A549 (cell line): ENCODE measurements at regions not wholly inside any gene's neighbourhood (a gene's known extent, or its start where the extent isn't known, plus 50 kb on each side); places are given as distances from the start of the nearest gene placed in this dataset.
A peak's percentile ranks its signal among the peaks of the same experiment; 100 is the strongest.

Experiments
- ATAC-seq, 2 experiments: fragments of 200-7000 bp in 1 of 2; fragments of >200 bp in 1 of 2; cut with Nextera tagmentation in 1 of 2; cut with Tn5 transposase in 1 of 2; 3 replicates each; pipeline versions ENCODE4 v1.8.0 to v1.9.1; 2018 to 2020; ENCODE audit warnings: mild to moderate bottlenecking in 1 of 2, moderate library complexity in 1 of 2
- CTCF ChIA-PET: fragments of 300-600 bp; sonication (Branson Sonifier 250); formaldehyde crosslinking; extraction: SDS; loops from one replicate; lab custom pipeline; 2021; ENCODE audit warnings: antibody characterized with exemption, inconsistent platforms; lab: Yijun Ruan, JAX
- POLR2A ChIA-PET: fragments of 350-600 bp; formaldehyde crosslinking; extraction: SDS; loops from one replicate; lab custom pipeline; 2021; ENCODE audit warnings: antibody characterized with exemption, inconsistent platforms; lab: Yijun Ruan, JAX
- DNase-seq, 2 experiments: peaks; one replicate each; pipeline versions ENCODE4 v3.0.0 to v3.0.0-alpha.2; 2011 to 2016; ENCODE audit warnings: low read depth in 1 of 2, low spot score in 1 of 2
- FAIRE-seq: peaks from 2 replicates; lab custom pipeline; 2011; peaks lifted over from hg19 to GRCh38; lab: Jason Lieb, UNC
- H3K27ac ChIP-seq, 2 experiments: fragments of >200 bp; sonication (Bioruptor Twin); formaldehyde crosslinking; 3 replicates each; pipeline ENCODE4 v1.5.1; 2016 to 2017
- H3K4me1 ChIP-seq: fragments of >200 bp; sonication (Bioruptor Twin); formaldehyde crosslinking; 3 replicates; pipeline ENCODE4 v1.6.1; 2016
- H3K4me2 ChIP-seq: fragments of >200 bp; sonication (Bioruptor Twin); formaldehyde crosslinking; 3 replicates; pipeline ENCODE4 v1.6.1; 2016
- H3K4me3 ChIP-seq: fragments of >200 bp; sonication (Bioruptor Twin); formaldehyde crosslinking; 3 replicates; pipeline ENCODE4 v1.5.1; 2016
- H3K9me3 ChIP-seq: fragments of >200 bp; sonication (Bioruptor Twin); formaldehyde crosslinking; 3 replicates; pipeline ENCODE4 v1.6.1; 2016
- BHLHE40 ChIP-seq: IDR thresholded peaks from 2 replicates; pipeline ENCODE4 v1.6.1; 2012; ENCODE audit warnings: low read depth, low read length, inconsistent platforms
- CBX2 ChIP-seq: fragments of 200-600 bp; sonication (generic); IDR thresholded peaks from 2 replicates; pipeline ENCODE4 v1.6.1; 2016; ENCODE audit warnings: low read depth, mild to moderate bottlenecking, borderline replicate concordance
- CEBPB ChIP-seq, 2 experiments: fragments of >200 bp in 1 of 2; sonication (Bioruptor Twin) in 1 of 2; formaldehyde crosslinking in 1 of 2; IDR thresholded peaks; 2 replicates each; pipeline ENCODE4 v1.6.1; 2012 to 2016
- EHMT2 ChIP-seq: fragments of 200-600 bp; sonication (generic); IDR thresholded peaks from 2 replicates; pipeline ENCODE4 v1.6.1; 2016; ENCODE audit warnings: antibody characterized with exemption, low read depth, mild to moderate bottlenecking, moderate library complexity
- ESRRA ChIP-seq: fragments of 150-350 bp; IDR thresholded peaks from 2 replicates; pipeline ENCODE4 v1.6.1; 2014; ENCODE audit warnings: mild to moderate bottlenecking, low read length, borderline replicate concordance
- FOSB ChIP-seq: fragments of 250-450 bp; sonication (Bioruptor Pico); IDR thresholded peaks from 2 replicates; pipeline ENCODE4 v1.5.0; 2020; ENCODE audit warnings: mild to moderate bottlenecking, moderate library complexity
- HDAC2 ChIP-seq: fragments of 200-600 bp; sonication (generic); IDR thresholded peaks from 2 replicates; pipeline ENCODE4 v1.6.1; 2016
- HOXB5 ChIP-seq: fragments of 250-450 bp; sonication (Bioruptor Pico); IDR thresholded peaks from 2 replicates; pipeline ENCODE4 v1.5.0; 2020; ENCODE audit warnings: mild to moderate bottlenecking, moderate library complexity
- JUN ChIP-seq, 2 experiments: fragments of >200 bp; sonication (Bioruptor Twin); formaldehyde crosslinking; IDR thresholded peaks; 2 replicates in 1 of 2; 3 replicates in 1 of 2; pipeline ENCODE4 v1.6.1; 2016 to 2017
- MAFK ChIP-seq: fragments of 450-650 bp; IDR thresholded peaks from 2 replicates; pipeline ENCODE4 v1.6.1; 2014; ENCODE audit not compliant: partially characterized antibody
- MAZ ChIP-seq: fragments of 150-350 bp; IDR thresholded peaks from 2 replicates; pipeline ENCODE4 v1.6.1; 2014; ENCODE audit warnings: antibody characterized with exemption, low read depth, low read length, borderline replicate concordance
- MYC ChIP-seq: IDR thresholded peaks from 2 replicates; pipeline ENCODE4 v1.6.1; 2012; ENCODE audit warnings: mild to moderate bottlenecking, inconsistent platforms, low read length, improper control_type of control experiment, borderline replicate concordance
- NFE2L2 ChIP-seq: fragments of 150-350 bp; conservative IDR thresholded peaks from 2 replicates; pipeline ENCODE4 v1.6.1; 2014; ENCODE audit warnings: low read length
- POLR2AphosphoS2 ChIP-seq: conservative IDR thresholded peaks from 2 replicates; pipeline ENCODE4 v1.6.1; 2012; ENCODE audit warnings: low read length, improper control_type of control experiment, inconsistent platforms
- RAD21 ChIP-seq, 2 experiments: fragments of >200 bp in 1 of 2; sonication (Bioruptor Twin) in 1 of 2; formaldehyde crosslinking in 1 of 2; IDR thresholded peaks in 1 of 2; conservative IDR thresholded peaks in 1 of 2; 2 replicates in 1 of 2; 3 replicates in 1 of 2; pipeline ENCODE4 v1.6.1; 2012 to 2018; ENCODE audit warnings: inconsistent platforms in 1 of 2
- RFX5 ChIP-seq: fragments of 450-650 bp; IDR thresholded peaks from 2 replicates; pipeline ENCODE4 v1.7.1; 2014; ENCODE audit warnings: antibody characterized with exemption, mild to moderate bottlenecking, moderate library complexity
- RNF2 ChIP-seq: fragments of 200-600 bp; sonication (generic); IDR thresholded peaks from 2 replicates; pipeline ENCODE4 v1.6.1; 2016; ENCODE audit warnings: low read depth, mild to moderate bottlenecking, antibody characterized with exemption, moderate library complexity, borderline replicate concordance
- SREBF2 ChIP-seq: fragments of 450-650 bp; IDR thresholded peaks from 2 replicates; pipeline ENCODE4 v1.6.1; 2014; ENCODE audit warnings: mild to moderate bottlenecking, moderate library complexity
- TP53 ChIP-seq: fragments of 250-450 bp; sonication (Bioruptor Pico); IDR thresholded peaks from 2 replicates; pipeline ENCODE4 v1.5.0; 2021; ENCODE audit warnings: mild to moderate bottlenecking, moderate library complexity
- ZC3H11A ChIP-seq: fragments of 450-650 bp; IDR thresholded peaks from 2 replicates; pipeline ENCODE4 v1.6.1; 2014; ENCODE audit warnings: antibody characterized with exemption, mild to moderate bottlenecking
- WGBS: methylation state at CpG from one replicate; pipeline ENCODE4 v1.1.6; 2017; ENCODE audit errors: missing lambda C conversion rate; 5-methylcytosine and 5-hydroxymethylcytosine counted together
- TF ChIP-seq, protein P1 (sequence below): fragments of >200 bp; sonication (Bioruptor Twin); formaldehyde crosslinking; IDR thresholded peaks from 3 replicates; pipeline ENCODE4 v1.6.1; 2016
- TF ChIP-seq, protein P2 (sequence below): fragments of 450-650 bp; IDR thresholded peaks from 2 replicates; pipeline ENCODE4 v1.6.1; 2014; ENCODE audit warnings: antibody characterized with exemption
- TF ChIP-seq, protein P3 (sequence below): IDR thresholded peaks from 2 replicates; pipeline ENCODE4 v1.6.1; 2012; ENCODE audit warnings: low read depth, borderline replicate concordance
- TF ChIP-seq, protein P4 (sequence below): fragments of >200 bp; sonication (Bioruptor Twin); formaldehyde crosslinking; IDR thresholded peaks from 3 replicates; pipeline ENCODE4 v1.5.1; 2016

DNA sequence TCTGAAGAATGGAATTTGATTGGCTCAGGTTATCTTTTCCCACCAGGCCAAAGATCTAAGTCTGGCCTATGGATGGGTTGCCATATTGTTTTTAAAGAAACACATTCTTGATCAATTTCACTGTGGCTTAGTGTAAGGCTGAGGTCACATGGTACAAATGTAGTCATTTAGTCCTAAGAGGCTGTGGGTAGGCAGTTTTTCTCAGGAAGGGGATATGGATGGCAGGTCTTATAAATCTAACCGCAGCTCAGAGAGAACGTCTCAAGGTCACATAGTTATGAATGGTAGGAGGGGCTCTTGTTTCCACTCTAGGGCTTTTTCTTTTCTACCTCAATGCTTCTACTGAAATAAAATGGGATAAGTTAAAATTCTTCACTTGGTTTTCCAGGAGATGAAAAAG, 128.6 kb upstream of the ACTBL2 start:
- FAIRE-seq (no peak), ATAC-seq (no peak), DNase-seq (no peak)
- ChIA-PET POLR2A (interaction anchor here (0.5 kb wide), 1 partner anchor 339 kb away, joined by 6 read pairs; no protein-coding TSS in a partner anchor), CTCF (interaction anchor here (1.2 to 1.4 kb wide), 2 partner anchors 9 to 44 kb away, joined by 3 read pairs; no protein-coding TSS in a partner anchor)
- Histone ChIP-seq H3K4me3 (no peak overlapping the region), H3K4me1 (no peaks in the 10 kb centered on the region), H3K9me3 (no peaks in the 10 kb centered on the region), H3K27ac (no peak overlapping the region), H3K4me2 (no peak overlapping the region)
- no peak for TF ChIP-seq CEBPB (IDR thresholded peaks at IDR 0.05)
- no peak for TF ChIP-seq MAFK
- 98% methylated on average over 2 of the region's 2 CpGs for WGBS

DNA sequence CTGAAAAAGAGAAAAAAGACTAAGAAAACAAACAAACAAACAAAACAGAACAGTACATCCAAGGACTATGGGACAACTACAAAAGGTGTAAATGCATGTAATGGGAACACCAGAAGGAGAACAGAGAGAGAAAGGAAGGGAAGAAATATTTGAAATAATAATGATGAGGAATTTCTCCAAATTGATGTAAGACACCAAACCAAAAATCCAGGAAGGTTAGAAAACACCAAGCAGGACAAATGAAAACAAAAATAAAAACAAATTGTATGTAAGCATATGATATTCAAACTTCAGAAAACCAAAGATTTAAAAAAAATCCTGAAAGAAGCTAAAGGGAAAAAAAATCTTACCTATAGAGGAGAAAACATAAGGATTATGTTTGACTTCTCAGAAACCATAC, 125.9 kb upstream of the ACTBL2 start:
- H3K4me1 ChIP-seq = no peaks in the 10 kb centered on the region
- H3K27ac ChIP-seq = no peak overlapping the region
- no peak for TF ChIP-seq CBX2
- TF ChIP-seq, protein P1, sequence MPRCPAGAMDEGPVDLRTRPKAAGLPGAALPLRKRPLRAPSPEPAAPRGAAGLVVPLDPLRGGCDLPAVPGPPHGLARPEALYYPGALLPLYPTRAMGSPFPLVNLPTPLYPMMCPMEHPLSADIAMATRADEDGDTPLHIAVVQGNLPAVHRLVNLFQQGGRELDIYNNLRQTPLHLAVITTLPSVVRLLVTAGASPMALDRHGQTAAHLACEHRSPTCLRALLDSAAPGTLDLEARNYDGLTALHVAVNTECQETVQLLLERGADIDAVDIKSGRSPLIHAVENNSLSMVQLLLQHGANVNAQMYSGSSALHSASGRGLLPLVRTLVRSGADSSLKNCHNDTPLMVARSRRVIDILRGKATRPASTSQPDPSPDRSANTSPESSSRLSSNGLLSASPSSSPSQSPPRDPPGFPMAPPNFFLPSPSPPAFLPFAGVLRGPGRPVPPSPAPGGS = no peak
- TF ChIP-seq EHMT2 = no peak
- no peak for TF ChIP-seq HOXB5 (CRISPR knock-in tag)
- no peak for TF ChIP-seq RAD21 (conservative IDR thresholded peaks at IDR 0.05 in 1 of 2, IDR thresholded peaks at IDR 0.05 in 1 of 2)
- TF ChIP-seq, protein P2, sequence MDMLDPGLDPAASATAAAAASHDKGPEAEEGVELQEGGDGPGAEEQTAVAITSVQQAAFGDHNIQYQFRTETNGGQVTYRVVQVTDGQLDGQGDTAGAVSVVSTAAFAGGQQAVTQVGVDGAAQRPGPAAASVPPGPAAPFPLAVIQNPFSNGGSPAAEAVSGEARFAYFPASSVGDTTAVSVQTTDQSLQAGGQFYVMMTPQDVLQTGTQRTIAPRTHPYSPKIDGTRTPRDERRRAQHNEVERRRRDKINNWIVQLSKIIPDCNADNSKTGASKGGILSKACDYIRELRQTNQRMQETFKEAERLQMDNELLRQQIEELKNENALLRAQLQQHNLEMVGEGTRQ = no peak
- TF ChIP-seq MAZ = no peak
- no peak for TF ChIP-seq RNF2
- TF ChIP-seq ZC3H11A = no peak
- TF ChIP-seq MYC = no peak
- DNase-seq (no peak), FAIRE-seq (peak; percentile 18), ATAC-seq (no peak)
- H3K4me2 ChIP-seq = no peak overlapping the region
- ChIA-PET CTCF (no interaction called here), POLR2A (no interaction called here)
- no peak overlapping the region for H3K4me3 ChIP-seq
- H3K9me3 ChIP-seq = no peaks in the 10 kb centered on the region

DNA sequence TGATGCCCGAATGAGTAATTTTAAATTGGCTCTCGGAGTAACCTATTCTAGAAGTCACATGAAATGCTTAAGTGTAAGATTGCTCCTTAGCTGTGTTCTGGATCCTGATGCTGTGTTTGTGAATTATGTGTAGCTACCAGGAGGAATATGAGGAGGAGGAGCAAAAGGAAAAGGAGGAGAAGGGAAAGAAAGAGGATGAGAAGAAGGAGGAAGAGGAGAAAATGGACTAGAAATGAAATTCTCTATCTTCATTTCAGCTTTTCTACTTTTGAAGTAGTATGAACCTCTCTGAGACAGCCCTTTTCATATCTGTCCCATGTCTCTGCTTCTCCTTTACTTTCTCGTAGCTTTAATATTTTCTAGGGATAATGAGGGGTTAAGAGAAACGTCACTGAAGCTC, 119.4 kb upstream of the ACTBL2 start:
- WGBS = 72% methylated on average over 4 of the region's 4 CpGs
- Histone ChIP-seq H3K4me2 (no peak overlapping the region), H3K27ac (no peak overlapping the region)
- CTCF ChIA-PET = interaction anchor here (0.7 to 1.3 kb wide), 3 partner anchors 9 to 24 kb away, joined by 3 to 4 read pairs (median 3); no protein-coding TSS in a partner anchor
- TF ChIP-seq, protein P3, sequence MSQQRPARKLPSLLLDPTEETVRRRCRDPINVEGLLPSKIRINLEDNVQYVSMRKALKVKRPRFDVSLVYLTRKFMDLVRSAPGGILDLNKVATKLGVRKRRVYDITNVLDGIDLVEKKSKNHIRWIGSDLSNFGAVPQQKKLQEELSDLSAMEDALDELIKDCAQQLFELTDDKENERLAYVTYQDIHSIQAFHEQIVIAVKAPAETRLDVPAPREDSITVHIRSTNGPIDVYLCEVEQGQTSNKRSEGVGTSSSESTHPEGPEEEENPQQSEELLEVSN = no peak
- TF ChIP-seq ESRRA (no peak), SREBF2 (no peak), JUN (IDR thresholded peaks at IDR 0.05) (no peak), BHLHE40 (no peak), CBX2 (no peak), ZC3H11A (no peak), MYC (no peak), HDAC2 (no peak), RFX5 (no peak), MAZ (no peak), NFE2L2 (no peak), RAD21 (conservative IDR thresholded peaks at IDR 0.05 in 1 of 2, IDR thresholded peaks at IDR 0.05 in 1 of 2) (no peak), TP53 (CRISPR knock-in tag) (no peak), FOSB (CRISPR knock-in tag) (no peak), POLR2AphosphoS2 (no peak), EHMT2 (no peak)
- TF ChIP-seq, protein P4, sequence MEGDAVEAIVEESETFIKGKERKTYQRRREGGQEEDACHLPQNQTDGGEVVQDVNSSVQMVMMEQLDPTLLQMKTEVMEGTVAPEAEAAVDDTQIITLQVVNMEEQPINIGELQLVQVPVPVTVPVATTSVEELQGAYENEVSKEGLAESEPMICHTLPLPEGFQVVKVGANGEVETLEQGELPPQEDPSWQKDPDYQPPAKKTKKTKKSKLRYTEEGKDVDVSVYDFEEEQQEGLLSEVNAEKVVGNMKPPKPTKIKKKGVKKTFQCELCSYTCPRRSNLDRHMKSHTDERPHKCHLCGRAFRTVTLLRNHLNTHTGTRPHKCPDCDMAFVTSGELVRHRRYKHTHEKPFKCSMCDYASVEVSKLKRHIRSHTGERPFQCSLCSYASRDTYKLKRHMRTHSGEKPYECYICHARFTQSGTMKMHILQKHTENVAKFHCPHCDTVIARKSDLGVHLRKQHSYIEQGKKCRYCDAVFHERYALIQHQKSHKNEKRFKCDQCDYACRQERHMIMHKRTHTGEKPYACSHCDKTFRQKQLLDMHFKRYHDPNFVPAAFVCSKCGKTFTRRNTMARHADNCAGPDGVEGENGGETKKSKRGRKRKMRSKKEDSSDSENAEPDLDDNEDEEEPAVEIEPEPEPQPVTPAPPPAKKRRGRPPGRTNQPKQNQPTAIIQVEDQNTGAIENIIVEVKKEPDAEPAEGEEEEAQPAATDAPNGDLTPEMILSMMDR = no peak
- TF ChIP-seq, protein P2 = no peak
- TF ChIP-seq, all 56 proteins: peak for 0
- DNase-seq (no peak), ATAC-seq (no peak), FAIRE-seq (no peak)
- Histone ChIP-seq H3K4me1 (0 out of 3 replicates have a peak, but pooled peaks cover 7% of the 10 kb centered on the region), H3K9me3 (no peaks in the 10 kb centered on the region), H3K4me3 (no peak overlapping the region)
- POLR2A ChIA-PET = no interaction called here
